Thymus (tissue), 11 donors: ENCODE measurements at regions not wholly inside any gene's neighbourhood (a gene's known extent, or its start where the extent isn't known, plus 50 kb on each side); places are given as distances from the start of the nearest gene placed in this dataset.

Experiments used
- DNase-seq, 9 donors: peaks; one replicate each; pipeline ENCODE4 v3.0.0-alpha.2; 2013; ENCODE audit warnings: low spot score in 9 of 9, low read depth in 6 of 9, missing footprints in 1 of 9
- H3K27ac ChIP-seq, 2 donors: one replicate each; pipeline ENCODE4 v1.5.1; 2013; ENCODE audit warnings: control low read depth in 1 of 2, low read depth in 1 of 2, low read length in 1 of 2, mild to moderate bottlenecking in 1 of 2, moderate library complexity in 1 of 2
- H3K27me3 ChIP-seq, 2 donors: one replicate each; pipeline ENCODE4 v1.5.1; 2013; ENCODE audit warnings: low read length in 1 of 2; ENCODE audit not compliant: control insufficient read depth in 2 of 2, insufficient read depth in 1 of 2
- H3K36me3 ChIP-seq, 2 donors: one replicate each; pipeline ENCODE4 v1.5.1; 2013; ENCODE audit warnings: low read length in 1 of 2, mild to moderate bottlenecking in 1 of 2, moderate library complexity in 1 of 2; ENCODE audit not compliant: control insufficient read depth in 2 of 2, insufficient read depth in 2 of 2
- H3K4me1 ChIP-seq, 2 donors: one replicate each; pipeline ENCODE4 v1.5.1; 2013; ENCODE audit warnings: low read length in 2 of 2; ENCODE audit not compliant: control insufficient read depth in 2 of 2, insufficient read depth in 2 of 2
- H3K4me3 ChIP-seq, 2 donors: one replicate each; pipeline ENCODE4 v1.5.1; 2013; ENCODE audit warnings: low read length in 2 of 2, control low read depth in 1 of 2, mild to moderate bottlenecking in 1 of 2
- H3K9me3 ChIP-seq, 2 donors: one replicate each; pipeline ENCODE4 v1.5.1; 2013; ENCODE audit warnings: low read length in 1 of 2, mild to moderate bottlenecking in 1 of 2; ENCODE audit not compliant: control insufficient read depth in 2 of 2, insufficient read depth in 1 of 2
- WGBS: extraction: QIAGEN DNeasy Blood & Tissue Kit; methylation state at CpG from one replicate; pipeline ENCODE4 v1.1.7; 2013; 5-methylcytosine and 5-hydroxymethylcytosine counted together
- donor health status: healthy.

DNA sequence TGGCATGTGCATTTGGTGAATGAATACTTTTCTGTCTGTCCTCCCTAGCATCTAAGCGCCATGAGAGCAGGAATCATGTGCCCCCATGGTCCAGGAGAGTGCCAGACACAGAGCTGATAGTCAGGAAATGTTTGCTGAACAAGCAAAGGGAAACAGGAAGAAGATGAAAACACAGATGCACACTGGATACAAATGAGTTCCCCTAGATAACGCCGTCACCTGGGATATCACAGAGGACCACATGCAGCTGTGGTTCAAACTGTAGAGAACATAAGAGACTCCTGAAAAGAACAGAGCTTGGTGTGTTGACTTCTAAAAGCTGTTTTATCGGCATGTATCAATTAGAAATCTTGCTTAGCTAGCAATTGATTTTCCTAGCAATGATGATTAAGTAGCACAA, 293.7 kb downstream of the BTBD3 start:
- H3K36me3 ChIP-seq, result no peaks in the 10 kb centered on the region
- H3K4me1 ChIP-seq, result no peaks in the 10 kb centered on the region
- no peaks in the 10 kb centered on the region for H3K9me3 ChIP-seq
- H3K27me3 ChIP-seq, result no peaks in the 10 kb centered on the region
- H3K27ac ChIP-seq, result no peak overlapping the region
- WGBS, result 22% methylated on average over 4 of the region's 4 CpGs
- peak in 3 of 9 donors; percentile 1 to 29 (median 3) for DNase-seq
- no peak overlapping the region for H3K4me3 ChIP-seq

DNA sequence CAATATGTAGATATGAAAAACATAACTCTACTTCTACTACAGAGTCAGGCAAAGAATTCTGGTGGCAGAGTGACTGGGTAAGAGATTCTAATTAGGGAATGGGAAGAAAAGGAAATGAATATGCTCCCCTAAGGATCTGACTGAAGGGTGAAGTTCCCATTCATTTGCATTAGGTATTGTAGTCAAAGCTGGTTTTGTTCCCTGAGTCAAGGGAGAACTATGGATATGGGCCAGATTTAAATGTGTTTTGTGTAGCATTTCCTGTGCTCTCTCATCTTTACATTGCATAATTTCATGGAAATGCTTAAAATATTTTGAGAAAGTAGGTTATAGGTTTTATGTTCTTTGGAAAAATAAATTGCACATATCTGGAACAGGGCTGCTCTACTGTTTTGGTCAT, 299.7 kb downstream of the BTBD3 start:
- Histone ChIP-seq H3K4me1 (no peaks in the 10 kb centered on the region), H3K4me3 (no peak overlapping the region), H3K27ac (no peak overlapping the region), H3K9me3 (no peaks in the 10 kb centered on the region), H3K27me3 (no peaks in the 10 kb centered on the region), H3K36me3 (no peaks in the 10 kb centered on the region)
- no peak for DNase-seq

DNA sequence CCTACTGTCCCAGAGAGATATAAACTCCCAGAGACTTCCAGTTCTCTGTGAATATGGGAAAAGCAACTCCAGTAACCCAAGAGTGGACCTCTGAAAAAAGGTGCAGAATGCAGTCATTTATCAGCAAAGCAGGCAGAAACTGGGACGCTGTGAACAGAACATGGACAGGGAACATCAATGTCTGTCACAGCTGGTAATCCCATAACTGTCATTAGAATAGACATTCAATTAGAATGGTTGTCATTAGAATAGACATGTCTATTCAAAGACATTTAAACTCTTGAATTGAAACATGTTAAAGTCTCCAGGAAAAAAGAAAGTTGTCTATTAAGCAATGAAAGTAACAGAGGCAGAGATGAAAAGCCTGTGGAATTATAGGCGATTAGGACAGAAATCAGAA, 302.1 kb downstream of the BTBD3 start:
- Histone ChIP-seq H3K27me3 (no peaks in the 10 kb centered on the region), H3K4me3 (no peak overlapping the region), H3K27ac (no peak overlapping the region), H3K4me1 (no peaks in the 10 kb centered on the region), H3K9me3 (no peaks in the 10 kb centered on the region), H3K36me3 (no peaks in the 10 kb centered on the region)
- no peak for DNase-seq
- 97% methylated on average over 2 of the region's 2 CpGs for WGBS

DNA sequence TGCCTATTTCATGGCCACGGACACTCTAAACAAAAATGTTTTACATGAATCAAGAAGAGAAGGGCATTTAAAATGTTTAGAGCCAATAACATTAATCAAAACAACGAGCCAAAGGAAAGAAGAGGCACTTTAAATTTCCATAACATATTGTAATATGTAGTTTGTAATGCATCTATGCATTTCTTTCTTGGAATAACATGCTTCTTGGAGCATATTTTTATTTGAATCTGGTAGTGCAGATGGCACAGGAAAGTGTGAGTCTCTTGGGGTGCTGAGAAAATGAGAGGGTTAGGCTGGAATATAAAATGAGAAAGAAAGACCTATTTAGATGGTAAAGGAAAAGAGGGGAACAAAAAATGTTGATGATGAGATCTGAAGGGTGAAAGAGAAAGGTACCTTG, 305.4 kb downstream of the BTBD3 start:
- no peak for DNase-seq
- Histone ChIP-seq H3K4me1 (no peaks in the 10 kb centered on the region), H3K27me3 (no peaks in the 10 kb centered on the region), H3K4me3 (no peak overlapping the region), H3K27ac (no peak overlapping the region), H3K36me3 (no peaks in the 10 kb centered on the region), H3K9me3 (no peaks in the 10 kb centered on the region)
- WGBS, result 64% methylated on average over 2 of the region's 2 CpGs

DNA sequence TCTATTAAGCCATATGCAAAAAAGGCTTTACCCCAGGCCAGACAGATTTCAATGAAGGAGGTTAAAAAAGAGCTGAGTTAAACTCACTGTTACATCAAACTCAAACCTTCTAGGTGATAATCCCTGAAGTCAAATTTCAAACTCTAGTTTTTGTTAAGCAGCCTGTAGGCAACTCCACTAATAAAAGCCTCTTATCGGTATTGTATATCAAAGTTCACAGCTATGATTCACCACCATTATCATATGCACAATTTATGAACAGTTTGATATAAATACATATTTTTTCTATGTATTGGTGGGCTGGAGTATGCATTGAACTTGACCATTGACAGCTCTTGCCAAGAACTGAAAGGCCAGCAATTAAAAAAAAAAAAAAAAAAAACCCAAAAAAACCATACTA, 308.2 kb downstream of the BTBD3 start:
- no peaks in the 10 kb centered on the region for H3K36me3 ChIP-seq
- H3K4me1 ChIP-seq, result no peaks in the 10 kb centered on the region
- 97% methylated on average over 1 of the region's 1 CpG for WGBS
- H3K27me3 ChIP-seq, result no peaks in the 10 kb centered on the region
- H3K4me3 ChIP-seq, result no peak overlapping the region
- no peak for DNase-seq
- H3K9me3 ChIP-seq, result no peaks in the 10 kb centered on the region
- no peak overlapping the region for H3K27ac ChIP-seq

DNA sequence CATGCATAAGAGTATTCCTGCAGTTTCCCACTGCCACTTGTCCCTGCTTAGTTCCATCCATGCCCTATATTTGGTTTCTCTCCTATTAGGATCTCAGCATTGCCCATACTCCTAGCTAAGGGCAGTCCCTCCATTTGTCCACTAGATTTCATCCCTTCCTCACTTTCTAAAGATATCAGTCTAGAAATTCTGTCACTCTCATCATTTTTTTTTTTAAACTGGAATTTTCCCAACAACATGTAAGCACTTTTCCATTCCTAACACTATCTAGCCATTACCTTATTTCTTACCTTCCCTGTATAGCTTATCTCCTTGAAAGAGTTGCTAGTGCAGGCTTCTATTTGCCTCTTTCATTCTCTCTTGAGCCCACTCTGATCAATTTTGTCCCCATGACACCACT, 312.2 kb downstream of the BTBD3 start:
- H3K4me1 ChIP-seq, result no peaks in the 10 kb centered on the region
- H3K9me3 ChIP-seq, result no peaks in the 10 kb centered on the region
- H3K4me3 ChIP-seq, result no peak overlapping the region
- H3K27ac ChIP-seq, result no peak overlapping the region
- no peaks in the 10 kb centered on the region for H3K27me3 ChIP-seq
- no peaks in the 10 kb centered on the region for H3K36me3 ChIP-seq
- no peak for DNase-seq

DNA sequence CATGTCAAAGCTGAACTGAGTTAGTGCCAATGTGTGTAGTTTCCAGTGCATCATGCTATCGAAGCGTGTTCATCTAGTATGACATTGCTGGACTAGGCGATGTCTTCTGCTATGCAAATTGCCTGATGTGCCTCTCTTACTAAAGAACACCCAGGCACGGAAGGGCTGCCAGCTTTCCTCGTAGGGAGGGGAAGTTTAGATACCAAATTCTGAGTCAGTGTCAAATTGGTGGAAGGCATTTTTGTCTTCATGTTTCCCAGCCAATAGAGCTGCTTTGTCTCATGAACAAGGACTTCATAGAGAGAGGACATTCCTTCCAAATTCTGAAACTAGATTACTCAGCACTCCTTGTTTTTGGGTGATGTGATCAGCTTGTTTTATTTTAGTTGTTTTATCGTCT, 320.1 kb downstream of the BTBD3 start:
- WGBS, result 96% methylated on average over 6 of the region's 6 CpGs
- no peak for DNase-seq
- no peak overlapping the region for H3K4me3 ChIP-seq
- H3K27ac ChIP-seq, result no peak overlapping the region
- H3K36me3 ChIP-seq, result no peaks in the 10 kb centered on the region
- no peaks in the 10 kb centered on the region for H3K27me3 ChIP-seq
- H3K4me1 ChIP-seq, result no peaks in the 10 kb centered on the region
- no peaks in the 10 kb centered on the region for H3K9me3 ChIP-seq

DNA sequence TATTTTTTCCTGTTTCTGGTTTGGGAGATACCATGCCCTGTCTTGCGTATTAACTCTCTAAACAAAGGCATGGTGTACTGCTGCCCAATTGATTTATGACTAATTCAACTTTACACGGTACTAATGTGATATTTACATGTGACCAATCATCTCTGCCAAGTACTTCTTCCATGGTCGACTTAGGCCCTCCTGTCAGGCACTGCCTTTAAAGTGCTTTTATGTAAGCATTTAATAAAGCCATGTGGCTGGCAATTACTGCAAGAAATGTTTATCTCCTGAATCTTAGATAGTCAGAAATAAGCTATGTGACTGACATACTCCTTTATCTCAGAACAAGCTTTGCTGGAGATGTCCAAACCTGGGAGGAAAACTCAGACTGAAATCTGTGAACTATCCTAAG, 323.4 kb downstream of the BTBD3 start:
- H3K27me3 ChIP-seq, result no peaks in the 10 kb centered on the region
- no peak overlapping the region for H3K27ac ChIP-seq
- DNase-seq, result no peak
- H3K4me1 ChIP-seq, result no peaks in the 10 kb centered on the region
- 89% methylated on average over 3 of the region's 3 CpGs for WGBS
- H3K36me3 ChIP-seq, result no peaks in the 10 kb centered on the region
- H3K4me3 ChIP-seq, result no peak overlapping the region
- no peaks in the 10 kb centered on the region for H3K9me3 ChIP-seq

DNA sequence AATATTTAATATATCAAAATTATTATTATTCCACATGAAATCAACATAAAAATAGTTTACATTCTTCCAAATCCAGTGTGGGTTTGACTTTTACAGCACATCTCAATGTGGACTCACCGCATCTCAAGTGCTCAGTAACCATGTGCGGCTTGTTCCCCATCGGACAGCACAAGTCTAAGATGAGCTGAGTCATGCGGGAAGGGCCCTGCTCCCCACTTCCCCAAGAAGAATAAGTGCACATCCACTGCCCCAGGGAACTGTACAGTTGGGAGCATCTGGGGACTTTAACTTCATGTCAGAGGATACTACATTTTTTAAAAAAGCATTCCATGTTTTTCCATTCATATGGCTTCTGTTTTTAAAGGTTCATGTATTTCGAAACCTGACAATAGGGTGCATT, 325.6 kb downstream of the BTBD3 start:
- no peaks in the 10 kb centered on the region for H3K27me3 ChIP-seq
- H3K4me3 ChIP-seq, result no peak overlapping the region
- 57% methylated on average over 5 of the region's 5 CpGs for WGBS
- H3K4me1 ChIP-seq, result no peaks in the 10 kb centered on the region
- H3K9me3 ChIP-seq, result no peaks in the 10 kb centered on the region
- no peak for DNase-seq
- H3K36me3 ChIP-seq, result no peaks in the 10 kb centered on the region
- H3K27ac ChIP-seq, result no peak overlapping the region

DNA sequence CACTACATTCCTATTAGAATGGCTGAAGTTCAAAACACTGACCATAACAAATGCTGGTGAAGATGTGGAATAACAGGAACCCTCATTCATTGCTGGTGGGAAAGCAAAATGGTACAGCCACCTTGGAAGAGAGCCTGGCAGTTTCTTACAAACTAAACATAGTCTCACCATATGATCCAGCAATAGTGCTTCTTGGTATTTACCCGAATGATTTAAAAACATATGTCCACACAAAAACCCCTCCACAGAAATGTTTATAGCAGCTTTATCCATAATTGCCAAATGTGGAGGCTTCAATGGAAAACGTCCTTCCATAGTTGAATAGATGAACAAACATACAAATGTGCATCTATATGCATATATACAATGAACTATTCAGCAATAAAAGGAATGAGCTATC, 330.8 kb downstream of the BTBD3 start:
- no peak for DNase-seq
- WGBS, result 91% methylated on average over 2 of the region's 2 CpGs
- Histone ChIP-seq H3K27me3 (no peaks in the 10 kb centered on the region), H3K4me3 (no peak overlapping the region), H3K9me3 (no peaks in the 10 kb centered on the region), H3K4me1 (no peaks in the 10 kb centered on the region), H3K27ac (no peak overlapping the region), H3K36me3 (no peaks in the 10 kb centered on the region)
